Astrocyte of the spinal cord (primary cell): ENCODE measurements at regions not wholly inside any gene's neighbourhood (a gene's known extent, or its start where the extent isn't known, plus 50 kb on each side); places are given as distances from the start of the nearest gene placed in this dataset.
A peak's percentile ranks its signal among the peaks of the same experiment; 100 is the strongest.

Experiments used
- DNase-seq: peaks from one replicate; pipeline ENCODE4 v3.0.0; 2011; ENCODE audit warnings: low read depth, low spot score
- H3K4me3 ChIP-seq: 2 replicates; pipeline ENCODE4 v1.5.1; 2011; ENCODE audit warnings: low read depth, mild to moderate bottlenecking, low read length, moderate library complexity
- in situ Hi-C: cut with HindIII; loops from 2 replicates; pipeline ENCODE4 v1.10.0; 2017; ENCODE audit warnings: low sequenced_read_pairs
- TF ChIP-seq, protein P1 (sequence below): IDR thresholded peaks from 2 replicates; pipeline ENCODE4 v1.5.1; 2012; ENCODE audit warnings: low read depth, mild to moderate bottlenecking, low read length, inconsistent platforms

DNA sequence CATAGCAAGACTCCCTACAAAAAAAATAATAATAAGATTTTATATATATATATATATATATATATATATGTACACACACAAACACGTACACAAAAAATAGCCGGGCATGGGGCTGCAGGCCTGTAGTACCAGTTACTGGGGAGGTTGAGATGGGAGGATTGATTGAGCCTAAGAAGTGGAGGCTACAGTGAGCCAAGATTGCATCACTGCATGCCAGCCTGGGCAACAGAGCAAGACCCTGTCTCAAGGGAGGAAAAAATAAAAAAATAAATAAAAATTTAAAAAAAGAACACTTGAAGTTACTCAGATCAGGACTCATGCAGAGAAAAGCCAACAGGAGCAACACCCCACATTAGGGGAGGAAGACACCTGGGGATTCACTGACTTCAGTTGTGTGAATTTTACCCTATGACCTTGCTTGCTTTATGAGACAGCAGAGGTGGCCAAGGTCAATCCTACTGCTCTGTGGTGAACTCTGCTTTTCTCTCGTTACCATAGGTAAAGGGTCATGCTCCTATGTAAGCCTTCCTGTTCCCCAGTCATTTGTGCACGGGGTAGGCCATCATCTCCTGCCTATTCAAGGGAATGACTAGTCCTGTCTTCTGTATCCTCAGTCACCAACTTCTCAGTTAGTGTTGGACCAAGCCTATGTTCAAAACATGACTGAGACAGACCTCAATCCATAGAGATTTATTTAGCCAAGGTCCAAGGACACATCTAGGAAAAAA, 1119.8 kb upstream of the TMEM132C start:
- H3K4me3 ChIP-seq: no peak overlapping the region
- TF ChIP-seq, protein P1, sequence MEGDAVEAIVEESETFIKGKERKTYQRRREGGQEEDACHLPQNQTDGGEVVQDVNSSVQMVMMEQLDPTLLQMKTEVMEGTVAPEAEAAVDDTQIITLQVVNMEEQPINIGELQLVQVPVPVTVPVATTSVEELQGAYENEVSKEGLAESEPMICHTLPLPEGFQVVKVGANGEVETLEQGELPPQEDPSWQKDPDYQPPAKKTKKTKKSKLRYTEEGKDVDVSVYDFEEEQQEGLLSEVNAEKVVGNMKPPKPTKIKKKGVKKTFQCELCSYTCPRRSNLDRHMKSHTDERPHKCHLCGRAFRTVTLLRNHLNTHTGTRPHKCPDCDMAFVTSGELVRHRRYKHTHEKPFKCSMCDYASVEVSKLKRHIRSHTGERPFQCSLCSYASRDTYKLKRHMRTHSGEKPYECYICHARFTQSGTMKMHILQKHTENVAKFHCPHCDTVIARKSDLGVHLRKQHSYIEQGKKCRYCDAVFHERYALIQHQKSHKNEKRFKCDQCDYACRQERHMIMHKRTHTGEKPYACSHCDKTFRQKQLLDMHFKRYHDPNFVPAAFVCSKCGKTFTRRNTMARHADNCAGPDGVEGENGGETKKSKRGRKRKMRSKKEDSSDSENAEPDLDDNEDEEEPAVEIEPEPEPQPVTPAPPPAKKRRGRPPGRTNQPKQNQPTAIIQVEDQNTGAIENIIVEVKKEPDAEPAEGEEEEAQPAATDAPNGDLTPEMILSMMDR: no peak
- no peak for DNase-seq
- in situ Hi-C loops: no loop called here

DNA sequence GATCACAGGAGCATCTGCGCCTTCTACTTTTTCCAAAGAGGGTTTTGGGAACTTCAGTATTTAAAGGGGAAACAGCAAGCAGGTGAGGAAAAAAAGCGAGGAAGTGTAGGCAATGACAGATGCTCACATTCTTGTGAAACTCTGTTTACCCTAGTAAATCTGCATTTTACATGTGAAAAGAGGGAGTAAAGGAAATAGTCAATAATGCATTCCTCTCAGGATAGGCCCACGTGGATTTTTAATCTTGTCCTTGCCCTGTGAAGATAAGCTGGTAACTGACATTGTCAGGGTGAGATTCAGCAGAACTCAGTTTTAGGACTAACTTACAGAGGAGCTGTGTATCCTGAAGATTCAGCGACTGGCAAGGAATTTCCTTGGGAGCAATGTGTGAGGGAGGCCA, 1119.2 kb upstream of the TMEM132C start:
- no peak overlapping the region for H3K4me3 ChIP-seq
- in situ Hi-C loops: no loop called here
- DNase-seq: no peak
- TF ChIP-seq, protein P1: no peak

DNA sequence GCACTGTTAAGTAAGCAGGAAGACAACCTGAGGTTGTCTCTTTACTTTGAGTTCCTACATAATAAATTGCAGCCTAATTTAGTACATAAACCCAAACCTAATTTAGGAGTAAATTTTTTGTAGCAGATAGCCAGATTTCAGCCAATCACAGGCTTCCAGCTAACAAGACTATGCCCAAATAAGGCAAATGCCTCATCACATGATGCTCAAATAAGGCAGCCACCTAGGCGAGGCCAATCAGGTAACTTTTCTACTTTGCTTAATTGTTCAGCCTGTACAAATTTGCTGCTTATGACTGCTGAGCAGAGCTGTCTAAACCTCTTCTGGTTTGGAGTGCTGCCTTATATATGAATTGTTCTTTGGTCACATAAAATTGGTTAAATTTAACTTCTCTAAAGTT, 1118.7 kb upstream of the TMEM132C start:
- DNase-seq: no peak
- TF ChIP-seq, protein P1: no peak
- no peak overlapping the region for H3K4me3 ChIP-seq
- in situ Hi-C loops: no loop called here

DNA sequence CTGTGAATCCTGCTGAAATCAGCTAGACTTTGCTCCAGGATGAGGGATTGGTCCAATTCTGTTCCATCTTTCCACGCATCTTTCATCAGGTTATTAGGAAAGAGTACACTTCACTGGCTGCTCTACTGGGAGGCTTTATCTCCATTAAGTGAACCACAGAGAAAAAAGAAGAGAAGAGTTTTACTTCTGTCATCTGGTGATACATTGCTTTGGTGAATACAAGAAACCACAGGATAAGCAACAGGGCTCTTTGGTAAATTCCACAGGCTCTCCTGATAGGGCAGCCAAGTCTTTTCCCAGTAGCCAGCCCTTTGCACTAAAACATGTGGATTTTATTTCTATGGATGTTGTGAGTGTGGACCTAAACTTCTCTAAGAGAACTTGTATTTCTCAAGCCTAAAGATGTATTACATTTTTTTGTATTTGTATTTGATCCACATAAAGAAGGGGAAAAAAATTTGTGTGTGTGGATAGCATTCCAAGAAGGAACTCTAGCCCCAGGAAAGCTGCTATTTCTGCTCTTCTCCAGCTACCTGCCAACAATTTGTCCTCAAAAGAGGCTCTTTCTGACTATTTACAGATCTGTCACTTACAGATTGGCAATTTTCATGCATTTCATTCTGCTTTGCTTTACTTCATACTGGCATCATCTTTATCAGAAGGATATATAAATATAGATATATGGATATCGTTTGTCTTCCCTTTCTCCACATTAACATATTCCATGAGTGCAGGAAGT, 1117.6 kb upstream of the TMEM132C start:
- in situ Hi-C loops: no loop called here
- TF ChIP-seq, protein P1: no peak
- H3K4me3 ChIP-seq: no peak overlapping the region
- DNase-seq: peak; percentile 65

DNA sequence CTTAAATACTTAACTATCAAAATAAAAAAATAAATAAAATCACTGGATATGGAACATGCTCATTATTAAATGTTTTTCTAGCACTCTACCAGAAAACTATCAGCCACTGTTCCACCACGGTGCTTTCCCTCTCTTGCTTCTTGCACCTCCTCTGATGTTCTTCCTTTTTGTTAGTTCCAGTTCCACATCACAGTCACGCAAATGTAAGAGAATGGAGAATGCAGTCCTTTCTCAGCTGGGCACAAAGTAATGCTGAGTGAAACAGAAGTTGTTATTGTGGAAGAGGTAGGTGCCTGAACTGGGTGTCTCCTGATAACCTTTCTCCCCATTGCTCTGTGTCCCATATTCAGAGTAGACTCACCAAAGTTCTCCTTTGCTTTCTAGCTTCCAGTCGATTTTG, 1116.9 kb upstream of the TMEM132C start:
- TF ChIP-seq, protein P1: no peak
- no peak overlapping the region for H3K4me3 ChIP-seq
- in situ Hi-C loops: no loop called here
- no peak for DNase-seq

DNA sequence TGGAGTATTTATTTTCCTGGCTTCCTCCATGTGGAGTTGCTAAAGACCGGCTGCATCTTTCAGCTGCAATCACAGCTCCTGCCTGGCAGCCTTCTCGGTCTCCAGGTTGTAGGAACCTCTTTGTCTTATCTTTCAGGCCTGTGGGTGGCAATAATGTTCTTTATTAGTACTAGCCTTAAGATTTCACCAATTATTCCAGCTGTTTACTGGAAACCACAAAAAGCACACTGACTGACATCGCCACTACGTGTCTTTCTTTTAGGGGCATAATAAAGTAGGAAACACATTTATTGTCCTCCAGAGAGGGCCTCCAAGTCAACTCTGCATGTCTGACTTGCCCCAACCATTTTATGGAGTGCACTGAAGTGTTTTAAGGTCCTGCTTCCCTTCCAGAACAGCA, 1116.5 kb upstream of the TMEM132C start:
- TF ChIP-seq, protein P1: no peak
- H3K4me3 ChIP-seq: no peak overlapping the region
- in situ Hi-C loops: no loop called here
- no peak for DNase-seq
